Neural cell (in vitro differentiated cells): ENCODE measurements at regions not wholly inside any gene's neighbourhood (a gene's known extent, or its start where the extent isn't known, plus 50 kb on each side); places are given as distances from the start of the nearest gene placed in this dataset.

ENCODE experiments used
- H2AFZ ChIP-seq: fragments of 200-600, 300-800 bp; sonication (generic), shearing (Covaris generic); 2 replicates; pipeline ENCODE4 v1.6.0; 2014; ENCODE audit warnings: low read depth, mild to moderate bottlenecking, antibody characterized with exemption, low read length, moderate library complexity
- H3F3A ChIP-seq: fragments of 200-600 bp; shearing (Covaris generic); 2 replicates; pipeline ENCODE4 v1.6.1; 2016; ENCODE audit warnings: mild to moderate bottlenecking, moderate library complexity, mixed read lengths, antibody characterized with exemption, low read length; ENCODE audit not compliant: insufficient read depth, poor library complexity, severe bottlenecking
- H3K27ac ChIP-seq: fragments of 200-600, 300-800 bp; sonication (generic), shearing (Covaris generic); 2 replicates; pipeline ENCODE4 v1.5.1; 2014; ENCODE audit warnings: mild to moderate bottlenecking, low read length, moderate library complexity
- H3K27me3 ChIP-seq: fragments of 300-800, 200-600 bp; sonication (generic), shearing (Covaris generic); 2 replicates; pipeline ENCODE4 v1.6.0; 2014; ENCODE audit warnings: mild to moderate bottlenecking, low read depth, low read length, moderate library complexity; ENCODE audit not compliant: insufficient read depth
- H3K36me3 ChIP-seq: fragments of 300-800, 200-600 bp; sonication (generic), shearing (Covaris generic); 2 replicates; pipeline ENCODE4 v1.5.1; 2014; ENCODE audit warnings: mild to moderate bottlenecking, antibody characterized with exemption, low read length, moderate library complexity; ENCODE audit not compliant: insufficient read depth
- H3K4me2 ChIP-seq: fragments of 300-800, 200-600 bp; sonication (generic), shearing (Covaris generic); 2 replicates; pipeline ENCODE4 v1.6.0; 2014; ENCODE audit warnings: mild to moderate bottlenecking, low read length
- H3K4me3 ChIP-seq: fragments of 300-800, 200-600 bp; sonication (generic), shearing (Covaris generic); 2 replicates; pipeline ENCODE4 v1.5.1; 2014; ENCODE audit warnings: mild to moderate bottlenecking, low read length, moderate library complexity
- H3K79me2 ChIP-seq: fragments of 200-600 bp; shearing (Covaris generic); replicated peaks from 2 replicates; pipeline ENCODE4 v1.6.0; 2014; ENCODE audit warnings: mild to moderate bottlenecking, low read length, moderate library complexity; ENCODE audit not compliant: insufficient read depth
- H3K9ac ChIP-seq: fragments of 300-800, 200-600 bp; sonication (generic), shearing (Covaris generic); 2 replicates; pipeline ENCODE4 v1.6.1; 2016; ENCODE audit warnings: mild to moderate bottlenecking, low read length, mixed read lengths
- H3K9me2 ChIP-seq: fragments of 200-600 bp; shearing (Covaris generic); 2 replicates; pipeline ENCODE4 v1.6.1; 2016; ENCODE audit warnings: mild to moderate bottlenecking, low read length, mixed read lengths; ENCODE audit not compliant: insufficient read depth
- H3K9me3 ChIP-seq: fragments of 200-600, 300-800 bp; sonication (generic), shearing (Covaris generic); 2 replicates; pipeline ENCODE4 v1.6.1; 2016; ENCODE audit warnings: mild to moderate bottlenecking, mixed run types, low read length, moderate library complexity, mixed read lengths
- H4K20me1 ChIP-seq: fragments of 200-600 bp; shearing (Covaris generic); 2 replicates; pipeline ENCODE4 v1.6.1; 2016; ENCODE audit warnings: mild to moderate bottlenecking, mixed run types; ENCODE audit not compliant: insufficient read depth
- CTCF ChIP-seq: fragments of 450-650 bp; IDR thresholded peaks from 2 replicates; pipeline ENCODE4 v1.5.1; 2014; ENCODE audit warnings: antibody characterized with exemption, mild to moderate bottlenecking, moderate library complexity; ENCODE audit not compliant: poor library complexity, severe bottlenecking
- EP300 ChIP-seq: fragments of 450-650 bp; conservative IDR thresholded peaks from 2 replicates; pipeline ENCODE4 v1.6.1; 2014; ENCODE audit warnings: antibody characterized with exemption, mild to moderate bottlenecking, moderate library complexity; ENCODE audit not compliant: poor library complexity, severe bottlenecking
- EZH2 ChIP-seq: fragments of 200-600, 300-800 bp; shearing (Covaris generic), sonication (generic); IDR thresholded peaks from 2 replicates; pipeline ENCODE4 v1.6.1; 2014; ENCODE audit warnings: antibody characterized with exemption, low read length, borderline replicate concordance, mild to moderate bottlenecking; ENCODE audit not compliant: insufficient read depth, poor library complexity, severe bottlenecking
- MXI1 ChIP-seq: fragments of 450-650 bp; conservative IDR thresholded peaks from 2 replicates; pipeline ENCODE4 v1.6.1; 2014; ENCODE audit warnings: antibody characterized with exemption, mild to moderate bottlenecking; ENCODE audit not compliant: poor library complexity, severe bottlenecking
- POLR2AphosphoS5 ChIP-seq: IDR thresholded peaks from 2 replicates; pipeline ENCODE4 v1.6.1; 2012
- RAD21 ChIP-seq: fragments of 450-650 bp; conservative IDR thresholded peaks from 2 replicates; pipeline ENCODE4 v1.6.1; 2014; ENCODE audit warnings: antibody characterized with exemption, mild to moderate bottlenecking, moderate library complexity
- REST ChIP-seq: IDR thresholded peaks from 2 replicates; pipeline ENCODE4 v1.6.1; 2012; ENCODE audit warnings: borderline replicate concordance
- SMC3 ChIP-seq: fragments of 450-650 bp; conservative IDR thresholded peaks from 2 replicates; pipeline ENCODE4 v1.6.1; 2014; ENCODE audit warnings: antibody characterized with exemption, mild to moderate bottlenecking, moderate library complexity; ENCODE audit not compliant: poor library complexity
- TAF1 ChIP-seq: IDR thresholded peaks from 2 replicates; pipeline ENCODE4 v1.6.1; 2012; ENCODE audit warnings: low read depth

GRCh38 chr10:125397608-125398007 lies 237.2 kb upstream of the CTBP2 start:
- no peak overlapping the region for H3K9ac ChIP-seq
- TF ChIP-seq TAF1 = no peak
- no peak for TF ChIP-seq CTCF
- TF ChIP-seq REST = no peak
- TF ChIP-seq EZH2 = no peak
- TF ChIP-seq RAD21 = no peak
- no peak for TF ChIP-seq MXI1
- TF ChIP-seq EP300 = no peak
- TF ChIP-seq SMC3 = no peak

GRCh38 chr10:125396676-125397075 lies 236.3 kb upstream of the CTBP2 start:
- Histone ChIP-seq H4K20me1 (no peaks in the 10 kb centered on the region), H2AFZ (no peak overlapping the region), H3K4me2 (no peak overlapping the region), H3K27me3 (no peaks in the 10 kb centered on the region), H3K79me2 (no peaks in the 10 kb centered on the region), H3K27ac (no peak overlapping the region), H3K9ac (no peak overlapping the region), H3K9me3 (no peaks in the 10 kb centered on the region), H3K4me3 (no peak overlapping the region), H3K9me2 (no peaks in the 10 kb centered on the region), H3K36me3 (no peaks in the 10 kb centered on the region), H3F3A (no peaks in the 10 kb centered on the region)
- TF ChIP-seq EZH2 (no peak), RAD21 (no peak), POLR2AphosphoS5 (no peak), EP300 (no peak), REST (no peak), MXI1 (no peak), SMC3 (no peak), CTCF (no peak), TAF1 (no peak)

More at GRCh38 chr10:125397608-125398007, 237.2 kb upstream of the CTBP2 start:
- no peak overlapping the region for H3K27ac ChIP-seq
- no peak overlapping the region for H3K4me3 ChIP-seq
- H3K9me2 ChIP-seq = no peaks in the 10 kb centered on the region
- no peaks in the 10 kb centered on the region for H3F3A ChIP-seq
- H3K36me3 ChIP-seq = no peaks in the 10 kb centered on the region
- no peaks in the 10 kb centered on the region for H3K79me2 ChIP-seq
- no peak overlapping the region for H2AFZ ChIP-seq
- H4K20me1 ChIP-seq = no peaks in the 10 kb centered on the region
- H3K9me3 ChIP-seq = no peaks in the 10 kb centered on the region
- no peak overlapping the region for H3K4me2 ChIP-seq
- no peaks in the 10 kb centered on the region for H3K27me3 ChIP-seq
